HG02571 (cell line): ENCODE measurements at regions not wholly inside any gene's neighbourhood (a gene's known extent, or its start where the extent isn't known, plus 50 kb on each side); places are given as distances from the start of the nearest gene placed in this dataset.

Source experiments
- ATAC-seq: cut with Tn5 transposase; IDR thresholded peaks from one replicate; pipeline ENCODE4 v1.9.1; 2021; ENCODE audit warnings: mild to moderate bottlenecking, moderate library complexity; ENCODE audit not compliant: unreplicated experiment

DNA sequence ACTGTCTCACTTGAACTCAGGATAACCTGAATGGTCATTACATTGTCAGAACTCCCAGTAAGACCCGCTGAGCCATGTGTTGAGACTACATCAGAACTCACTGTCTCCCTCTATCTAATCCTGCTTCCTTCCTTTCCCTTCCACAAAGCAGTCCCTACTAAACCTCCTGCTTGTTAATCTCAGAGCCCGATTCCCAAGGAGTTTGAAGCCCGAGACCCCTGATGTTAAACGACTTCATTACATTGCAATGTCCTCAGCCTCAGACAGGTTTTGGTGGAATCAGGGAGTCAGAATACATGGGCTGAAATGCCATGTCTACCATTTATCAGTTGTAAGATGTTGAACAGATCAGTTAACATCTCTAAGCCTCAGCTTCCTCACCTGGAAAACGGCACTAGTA lies 682.4 kb downstream of the ADGRL2 start:
- ATAC-seq: no peak

DNA sequence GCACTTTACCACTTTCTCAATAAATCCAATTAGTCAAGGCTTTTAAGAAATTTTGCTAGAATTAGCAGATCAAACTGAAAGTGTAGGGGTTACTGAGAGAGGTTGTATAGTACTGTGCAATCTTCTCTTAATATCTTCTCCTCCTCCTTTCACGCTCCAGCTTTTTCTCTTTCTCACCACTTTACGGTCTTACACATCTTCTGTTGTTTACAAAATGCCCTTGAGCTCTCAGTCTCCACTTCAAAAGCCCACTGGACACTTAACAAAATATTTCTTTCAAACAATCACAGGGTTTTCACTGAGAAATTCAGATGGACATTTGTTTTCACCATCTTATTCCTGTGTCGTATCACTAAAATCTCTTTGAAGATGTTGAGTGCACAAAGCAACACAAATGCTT lies 678.2 kb downstream of the ADGRL2 start:
- ATAC-seq: no peak

DNA sequence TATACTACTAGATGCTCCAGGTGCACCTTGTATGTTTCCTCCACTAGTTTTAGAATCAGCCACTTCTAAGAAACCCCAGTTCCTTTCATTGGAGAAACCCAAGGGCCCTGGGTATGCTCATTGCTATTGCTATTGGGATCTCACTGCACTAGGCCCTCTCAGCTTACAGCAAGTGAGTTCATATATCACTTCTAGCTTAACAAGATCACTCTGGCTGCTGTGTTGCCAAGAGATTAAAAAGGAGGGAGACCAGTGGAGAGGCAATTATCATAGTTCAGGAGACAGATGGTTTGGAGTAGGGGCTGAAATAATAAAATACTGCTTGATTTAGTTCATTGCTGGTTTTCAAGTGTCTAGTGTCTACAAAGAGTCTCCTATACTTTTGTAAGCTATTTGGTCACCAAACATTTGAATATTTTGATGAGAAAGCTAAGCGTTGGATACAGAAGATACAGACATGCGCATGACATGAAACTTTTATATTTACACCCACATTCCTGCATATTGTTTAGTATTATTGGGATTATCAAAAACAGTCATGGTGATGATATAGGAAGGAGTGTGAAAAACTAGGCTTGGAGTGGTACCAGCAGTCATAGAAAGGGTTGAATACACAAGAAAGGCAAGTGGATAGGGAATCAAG lies 671.9 kb downstream of the ADGRL2 start:
- ATAC-seq: no peak

DNA sequence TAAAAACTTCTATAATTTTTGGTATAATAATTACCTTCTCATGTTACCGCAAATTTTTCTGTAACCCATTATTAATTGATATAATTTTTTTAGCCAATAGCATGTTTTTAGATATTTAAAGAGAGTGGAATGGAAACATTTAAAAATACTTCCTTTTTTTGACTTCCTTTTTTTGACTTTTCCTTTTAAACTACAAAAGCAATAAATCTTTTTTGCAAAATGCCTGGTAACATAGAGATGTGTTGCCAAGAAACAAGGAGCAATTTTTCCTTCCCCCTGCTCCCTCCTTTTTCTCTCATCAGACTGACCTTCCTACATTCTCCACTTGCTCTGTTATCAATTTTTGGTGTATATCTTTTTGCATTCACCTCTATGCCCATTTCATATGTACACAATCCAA lies 666.2 kb downstream of the ADGRL2 start:
- ATAC-seq: no peak

DNA sequence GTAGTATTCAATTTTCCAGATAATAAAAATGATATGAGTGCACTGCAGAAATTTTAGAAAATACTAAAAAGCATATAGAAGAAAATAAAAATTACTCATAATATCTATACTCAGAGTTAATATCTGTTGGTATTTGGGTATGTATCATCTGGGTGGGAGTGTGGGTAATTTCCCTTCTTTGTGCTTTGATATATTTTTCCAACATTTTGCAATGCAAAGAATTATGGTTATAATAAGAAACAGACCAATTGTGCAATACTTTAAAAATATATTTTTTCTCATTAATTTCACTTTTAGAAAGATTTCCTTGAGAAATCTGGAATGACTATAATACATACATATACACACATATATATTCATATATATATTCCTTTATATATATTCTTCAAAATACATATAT lies 665.7 kb downstream of the ADGRL2 start:
- no peak for ATAC-seq

DNA sequence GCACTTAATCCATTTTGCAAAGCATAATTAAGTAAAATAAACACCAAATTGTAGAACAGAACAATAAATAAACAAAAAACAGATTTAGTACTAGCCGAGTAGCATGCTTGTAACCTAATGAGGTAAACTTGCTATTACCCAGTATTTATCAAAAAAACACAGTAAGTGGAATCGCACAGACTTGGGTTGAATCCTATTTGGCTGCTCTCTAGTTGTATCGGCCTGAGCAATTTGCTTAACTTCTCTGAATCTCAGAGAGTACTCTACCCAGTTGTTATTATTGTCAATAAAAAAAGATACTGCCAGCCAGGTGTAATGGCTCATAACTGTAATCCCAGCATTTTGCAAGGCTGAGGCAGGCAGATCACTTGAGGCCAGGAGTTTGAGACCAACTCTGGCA lies 664.3 kb downstream of the ADGRL2 start:
- no peak for ATAC-seq

DNA sequence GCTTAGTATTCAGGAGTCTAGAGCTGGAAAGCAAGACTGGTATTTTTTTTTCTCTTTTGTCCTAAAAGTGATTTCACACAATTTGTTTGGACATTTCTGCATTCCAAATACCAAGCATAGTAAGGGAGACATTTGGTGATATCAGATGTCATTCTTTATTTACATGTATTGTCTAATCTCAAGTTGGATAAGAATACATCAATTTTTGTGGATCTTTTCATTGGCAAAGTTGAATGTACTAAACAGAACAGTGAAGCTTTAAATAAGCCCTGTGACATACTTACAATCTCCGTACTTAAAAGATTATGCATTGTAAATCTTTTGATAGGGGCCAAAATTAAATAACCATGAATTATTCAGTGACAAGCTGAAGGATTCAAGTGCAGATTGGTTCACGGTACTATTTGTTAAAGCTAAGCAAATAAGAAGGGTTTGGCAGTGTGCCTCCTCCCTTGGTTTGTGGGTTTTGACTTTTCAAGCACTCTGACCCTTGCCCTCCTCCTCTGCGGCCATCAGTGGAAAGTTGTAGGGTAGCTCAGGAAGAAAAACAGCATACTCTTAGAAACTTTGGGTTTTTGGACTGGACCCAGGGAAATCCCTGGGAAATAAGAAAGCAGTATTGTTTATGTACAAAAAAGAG lies 663.7 kb downstream of the ADGRL2 start:
- ATAC-seq: no peak

DNA sequence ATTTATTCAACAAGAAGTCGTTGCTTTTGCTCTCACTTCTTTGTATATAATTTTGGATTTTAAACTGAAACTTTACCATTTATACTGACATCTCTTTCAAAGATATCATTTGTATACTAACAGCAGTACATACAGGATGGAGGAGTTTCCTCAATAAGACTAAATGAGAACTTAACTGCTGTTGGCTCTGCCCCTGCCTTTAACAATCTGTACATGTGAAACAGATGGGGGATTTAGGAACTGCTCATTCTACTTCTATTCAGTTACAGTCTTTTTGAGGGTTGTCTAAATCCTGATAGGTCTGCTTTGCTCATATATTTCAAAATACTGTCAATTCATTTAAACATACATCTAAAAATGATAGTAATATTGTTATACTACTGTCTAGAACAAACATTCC lies 663.2 kb downstream of the ADGRL2 start:
- no peak for ATAC-seq

DNA sequence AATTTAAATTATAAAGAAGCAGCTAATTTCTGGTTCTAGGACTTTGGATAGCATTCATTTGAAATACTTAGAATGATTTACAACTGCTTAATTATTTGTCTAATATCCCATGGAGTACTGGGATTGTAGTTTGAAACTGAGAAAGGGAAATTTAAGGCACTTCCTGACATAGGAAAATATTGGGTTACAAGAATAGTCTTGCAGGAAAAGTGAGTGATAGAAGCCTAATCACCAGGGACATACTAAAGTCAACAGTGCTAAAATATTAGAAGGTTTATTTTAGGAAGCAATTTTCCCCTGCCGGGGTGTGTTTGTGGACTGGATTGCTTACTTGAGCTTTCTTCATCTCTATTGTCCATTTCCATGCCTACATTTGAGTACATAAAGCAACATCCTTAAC lies 661.6 kb downstream of the ADGRL2 start:
- ATAC-seq: no peak

DNA sequence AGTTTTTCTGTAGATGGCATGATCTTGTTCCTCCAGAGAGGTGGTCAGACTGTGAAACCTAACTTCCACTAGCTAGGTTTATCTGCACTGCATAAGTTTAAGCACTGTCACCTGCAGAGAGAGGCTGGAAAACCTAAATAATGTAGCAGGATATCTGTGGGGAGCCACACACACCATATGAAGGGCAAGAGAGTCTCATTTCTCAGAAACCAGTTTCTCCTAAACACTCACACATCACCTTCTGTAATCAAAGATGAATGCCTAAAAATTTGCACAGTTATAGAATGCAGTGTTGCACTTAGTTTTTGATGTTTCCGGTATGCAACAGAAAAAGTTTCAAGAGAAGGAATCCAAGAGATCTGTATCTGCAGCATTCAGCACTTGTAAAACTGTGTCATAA lies 654.6 kb downstream of the ADGRL2 start:
- ATAC-seq: no peak

DNA sequence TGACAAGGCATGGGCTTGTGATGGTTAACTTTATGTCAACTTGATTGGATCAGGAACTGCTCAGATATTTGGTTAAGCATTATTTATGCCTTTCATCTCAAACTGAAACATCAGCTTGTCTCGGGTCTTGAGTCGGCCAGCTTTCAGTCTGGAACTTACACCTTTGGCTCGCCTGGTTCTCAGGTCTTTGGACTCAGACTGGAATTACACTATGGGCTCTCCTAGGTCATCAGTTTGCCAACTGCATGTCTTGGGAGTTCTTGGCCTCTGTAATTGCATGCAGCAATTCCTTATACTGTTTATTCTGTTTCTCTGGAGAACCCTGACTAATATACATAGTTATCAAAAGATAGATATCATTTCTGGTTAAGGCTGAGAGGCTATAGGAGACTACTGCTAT lies 653.7 kb downstream of the ADGRL2 start:
- ATAC-seq: no peak

DNA sequence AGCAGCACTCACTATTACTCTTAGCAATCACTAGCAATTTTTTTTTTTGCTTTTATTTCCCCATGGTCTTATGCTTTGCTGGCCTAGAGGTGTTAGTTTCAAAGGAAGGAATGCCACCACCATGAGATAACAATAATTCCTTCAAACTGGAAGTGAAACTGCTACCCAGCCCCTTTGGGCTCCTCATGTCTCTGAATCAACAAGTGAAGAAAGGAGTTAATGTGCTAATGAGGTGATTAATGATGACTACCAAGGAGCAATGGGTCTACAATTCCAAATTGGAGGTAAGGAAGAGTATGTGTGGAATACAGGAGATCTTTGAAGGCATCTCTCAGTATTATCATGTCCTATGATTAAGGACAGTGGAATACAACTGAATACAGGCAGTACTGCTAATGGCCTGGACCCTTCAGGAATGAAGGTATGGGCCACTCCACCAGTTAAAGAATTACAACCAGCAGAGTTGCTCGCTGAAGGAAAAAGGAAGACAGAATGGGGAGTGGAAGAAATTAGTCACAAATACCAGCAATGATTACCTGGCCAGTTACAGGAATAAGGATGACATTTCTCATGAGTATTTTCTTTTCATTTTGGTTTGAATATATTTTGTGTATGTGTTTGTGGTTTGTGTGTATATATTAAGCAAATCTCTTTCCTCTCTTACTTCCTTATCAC lies 652.9 kb downstream of the ADGRL2 start:
- ATAC-seq: no peak

DNA sequence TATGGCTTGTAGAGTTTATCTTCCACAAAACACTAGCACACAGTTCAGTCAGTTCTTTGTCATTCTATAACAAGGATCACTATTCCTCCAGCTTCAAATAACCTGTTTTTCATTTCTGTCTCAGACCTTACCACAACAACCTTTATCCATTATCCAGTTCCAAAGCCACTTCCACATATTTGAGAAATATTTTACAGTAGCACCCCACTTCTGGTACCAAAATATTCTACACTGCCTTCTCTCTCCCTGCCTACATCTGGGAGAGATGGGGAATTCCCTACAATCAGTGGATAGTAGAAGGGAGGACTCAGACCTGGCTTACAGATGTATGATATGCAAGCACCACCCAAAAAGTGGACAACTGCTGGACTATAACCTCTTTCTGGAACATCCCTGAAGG lies 651.4 kb downstream of the ADGRL2 start:
- ATAC-seq: no peak

DNA sequence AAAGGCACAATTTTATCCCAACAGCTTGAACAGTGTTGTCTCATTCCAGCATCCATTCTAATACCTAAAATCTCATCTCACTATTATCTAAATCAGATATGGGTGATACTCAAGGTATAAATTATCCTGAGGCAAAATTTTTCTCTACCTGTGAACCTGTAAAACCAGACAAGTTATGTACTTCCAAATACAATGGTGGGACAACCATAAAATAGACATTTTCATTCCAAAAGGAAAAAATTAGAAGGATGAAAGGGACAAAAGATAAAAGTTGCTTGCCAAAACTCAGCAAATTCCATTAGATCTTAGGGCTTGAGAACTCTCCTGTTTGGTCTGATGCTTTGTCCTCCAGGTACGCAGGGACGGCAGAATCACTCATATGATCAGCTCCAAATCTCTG lies 650.5 kb downstream of the ADGRL2 start:
- ATAC-seq: no peak

DNA sequence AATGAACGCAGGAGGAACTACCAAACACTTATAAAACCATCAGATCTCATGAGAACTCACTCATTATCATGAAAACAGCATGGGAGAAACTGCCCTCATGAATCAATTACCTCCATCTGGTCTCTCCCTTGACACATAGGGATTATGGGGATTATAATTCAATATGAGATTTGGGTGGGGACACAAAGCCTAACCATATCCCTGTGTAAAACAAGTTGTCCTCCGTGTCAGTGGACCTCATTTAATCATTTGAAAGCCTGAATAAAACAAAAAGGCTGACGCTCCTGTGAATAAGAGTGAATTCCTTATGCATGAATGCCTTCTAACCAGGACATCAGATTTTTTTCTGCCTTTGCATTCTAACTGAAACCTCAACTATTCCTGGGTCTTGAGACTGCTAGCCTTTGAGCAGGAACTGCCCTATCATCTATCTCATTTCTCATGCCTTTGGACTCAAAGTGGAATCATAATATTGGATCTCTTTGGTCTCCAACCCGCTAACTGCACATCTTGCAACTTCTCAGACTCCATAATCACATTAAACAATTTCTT lies 648.8 kb downstream of the ADGRL2 start:
- no peak for ATAC-seq

DNA sequence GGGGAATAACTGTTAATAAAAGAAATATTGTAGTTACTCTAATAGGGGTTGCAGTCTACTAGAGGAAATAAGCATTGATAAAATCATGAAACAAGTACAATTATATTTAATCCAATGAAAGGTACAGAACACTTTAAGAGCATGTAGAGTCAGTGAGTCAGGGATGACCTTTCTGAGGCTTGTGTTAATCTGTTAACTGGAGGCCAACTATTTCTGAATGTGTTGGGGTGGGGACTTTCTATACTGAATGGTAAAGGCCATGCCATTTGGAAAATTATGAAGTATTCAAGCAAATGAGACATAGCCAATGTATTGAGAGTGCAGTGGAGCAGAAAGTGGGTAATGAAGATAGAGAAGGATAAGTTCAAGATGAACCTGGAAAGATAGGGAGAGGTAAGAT lies 646.2 kb downstream of the ADGRL2 start:
- no peak for ATAC-seq

DNA sequence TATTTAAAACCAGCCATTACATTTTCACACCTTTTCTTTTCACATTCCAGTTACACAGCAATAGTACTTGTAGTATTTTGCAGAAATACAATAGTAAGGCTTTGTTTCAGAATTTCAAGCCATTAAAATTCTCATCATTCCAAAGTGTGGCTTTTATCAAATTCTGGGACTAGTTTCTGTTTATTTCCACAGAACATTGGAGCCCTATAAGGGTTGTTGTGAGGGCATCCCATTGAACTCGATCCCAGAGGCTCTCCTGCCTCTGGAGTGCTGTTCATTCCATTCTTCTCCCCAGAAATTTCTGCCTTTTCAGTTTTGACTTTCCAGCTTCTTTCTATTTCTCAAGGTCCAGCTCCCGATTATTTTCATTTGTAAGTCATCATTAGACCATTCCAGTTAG lies 645.5 kb downstream of the ADGRL2 start:
- no peak for ATAC-seq

DNA sequence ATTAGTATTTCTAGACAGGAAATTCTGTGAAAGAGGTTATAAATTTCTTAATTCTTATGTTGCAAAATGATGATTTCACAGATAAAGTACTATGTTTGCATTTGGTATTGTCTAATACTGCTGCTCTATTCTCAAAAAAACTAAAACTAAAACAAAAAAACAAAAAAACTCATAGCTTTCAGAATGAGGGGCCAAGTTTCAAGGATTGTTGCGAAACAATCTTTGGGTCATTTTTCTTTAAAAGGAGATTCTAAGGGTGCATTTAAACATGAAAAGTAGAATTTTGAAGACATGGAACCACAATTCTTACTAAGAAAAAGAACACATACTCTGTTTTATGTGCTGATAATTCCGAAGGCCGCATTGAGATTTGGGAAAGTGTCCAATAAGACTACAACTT lies 645.1 kb downstream of the ADGRL2 start:
- ATAC-seq: no peak

DNA sequence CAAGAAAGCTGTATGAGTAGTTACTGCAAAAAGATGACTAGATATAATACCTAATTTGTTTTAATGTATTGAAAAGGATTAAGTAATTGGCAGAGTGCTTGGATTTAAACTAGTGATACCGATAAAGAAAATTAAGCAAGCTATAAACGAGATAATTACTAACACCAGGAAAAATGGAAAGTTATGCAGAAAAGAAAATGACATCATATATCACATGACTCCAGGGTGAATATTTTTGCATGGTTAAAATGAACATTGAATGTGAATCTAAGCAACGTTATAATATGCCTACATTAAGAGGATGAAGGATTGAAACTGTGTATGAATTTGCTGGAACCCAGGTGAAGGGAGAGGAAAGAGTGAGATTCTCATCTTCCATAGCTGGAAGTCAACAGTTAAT lies 644.4 kb downstream of the ADGRL2 start:
- ATAC-seq: no peak

DNA sequence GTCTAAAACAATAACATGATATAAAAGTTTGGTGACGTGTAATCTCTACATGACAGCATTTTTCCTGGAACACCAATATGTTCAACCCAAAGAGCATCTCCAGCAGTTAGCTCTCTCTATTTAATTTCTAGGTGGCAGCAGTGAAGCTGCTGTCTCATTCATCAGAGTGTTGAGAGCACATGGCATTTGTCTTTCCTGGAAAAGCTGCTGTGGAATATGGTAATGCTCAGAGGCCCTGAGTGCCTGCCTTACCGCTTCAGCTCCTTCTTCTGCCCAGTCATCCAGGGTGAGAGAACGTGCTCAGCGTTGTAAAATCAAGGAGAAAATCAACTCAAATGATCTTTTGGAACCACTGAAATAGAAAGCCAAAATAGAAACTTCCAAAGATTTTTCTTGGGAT lies 640.7 kb downstream of the ADGRL2 start:
- no peak for ATAC-seq

DNA sequence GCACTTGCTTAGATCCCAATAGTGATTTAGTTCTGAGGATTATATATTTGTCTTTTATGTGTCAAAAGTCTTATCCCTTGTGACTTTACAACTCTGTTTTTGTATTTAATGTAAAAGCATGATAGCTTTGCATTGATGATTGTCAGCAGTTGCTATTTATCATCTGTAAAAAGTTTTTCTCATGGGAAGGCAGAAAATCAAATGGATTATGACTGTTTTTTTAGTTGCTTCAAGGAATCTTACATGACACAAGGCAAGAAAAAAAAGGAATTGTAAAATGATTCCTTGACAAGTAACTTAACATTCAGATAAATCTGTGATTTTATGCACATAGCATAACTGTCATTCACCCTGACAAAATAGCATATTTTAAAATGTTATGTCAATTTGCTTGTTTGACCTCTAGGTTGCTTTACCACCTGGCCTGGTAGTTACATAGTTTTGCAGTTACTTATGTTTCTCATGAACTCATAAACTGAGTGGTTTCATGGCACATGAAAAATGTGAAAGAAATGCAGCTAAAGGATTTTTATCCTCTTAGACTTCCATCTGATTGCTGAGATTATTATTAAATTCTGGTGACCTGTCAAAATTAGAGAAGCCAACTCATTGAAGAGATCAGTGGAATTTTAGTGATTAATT lies 622.6 kb downstream of the ADGRL2 start:
- no peak for ATAC-seq

DNA sequence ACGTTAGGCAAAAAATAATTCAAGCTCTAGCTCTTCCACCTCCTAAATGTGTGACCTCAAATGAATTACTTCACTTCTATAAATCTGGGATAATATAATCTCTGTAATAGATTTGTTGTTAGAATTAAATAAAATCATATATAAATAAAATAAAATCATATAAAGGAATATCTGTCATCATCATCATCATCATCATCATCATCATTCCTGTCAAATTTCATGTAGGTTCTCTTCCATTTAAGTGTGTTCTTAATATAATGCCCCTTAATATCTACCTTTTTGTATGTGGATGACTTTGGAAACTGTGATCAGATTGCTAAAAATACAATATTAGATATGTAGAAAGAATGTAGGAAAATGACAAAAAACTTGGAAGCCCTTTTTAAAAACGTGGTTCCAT lies 621.0 kb downstream of the ADGRL2 start:
- ATAC-seq: no peak
